GM12872 (cell line): ENCODE measurements at regions not wholly inside any gene's neighbourhood (a gene's known extent, or its start where the extent isn't known, plus 50 kb on each side); places are given as distances from the start of the nearest gene placed in this dataset.

Experiments used
- CTCF ChIP-seq: IDR thresholded peaks from 3 replicates; pipeline ENCODE4 v1.5.1; 2011; ENCODE audit warnings: low read depth, mild to moderate bottlenecking, low read length, moderate library complexity; ENCODE audit not compliant: insufficient read depth

- no peak for TF ChIP-seq CTCF
Observed at GRCh38 chr1:178609015-178609414, 96.1 kb downstream of the TEX35 start.

GRCh38 chr1:178612261-178612660 is 99.4 kb downstream of the TEX35 start:
- no peak for TF ChIP-seq CTCF

- TF ChIP-seq CTCF, result no peak
Observed at GRCh38 chr1:178613271-178613945, 100.5 kb downstream of the TEX35 start.

- TF ChIP-seq CTCF, result no peak
Observed at GRCh38 chr1:178614286-178614685, 101.4 kb downstream of the TEX35 start.

GRCh38 chr1:178619042-178619927 is 105.8 kb upstream of the RALGPS2 start:
- TF ChIP-seq CTCF, result no peak

- no peak for TF ChIP-seq CTCF
Observed at GRCh38 chr1:178620584-178621475, 104.2 kb upstream of the RALGPS2 start.

- no peak for TF ChIP-seq CTCF
Observed at GRCh38 chr1:178621822-178622221, 103.2 kb upstream of the RALGPS2 start.
